Frontal cortex (tissue), 3 donors: ENCODE measurements at regions not wholly inside any gene's neighbourhood (a gene's known extent, or its start where the extent isn't known, plus 50 kb on each side); places are given as distances from the start of the nearest gene placed in this dataset.

Experiments used
- DNase-seq, 2 donors: peaks; one replicate each; pipeline ENCODE4 v3.0.0; 2012; ENCODE audit warnings: low spot score in 2 of 2
- FAIRE-seq: peaks from 2 replicates; lab custom pipeline; 2012; peaks lifted over from hg19 to GRCh38; lab: Jason Lieb, UNC
- donor health status: control.
- donor health status: control.
- donor health status: control.

- no peak for FAIRE-seq
- DNase-seq: no peak
These were observed 425.3 kb downstream of the DUSP10 start for GRCh38 chr1:221316491-221317056.

GRCh38 chr1:221317537-221317936 lies 424.4 kb downstream of the DUSP10 start:
- FAIRE-seq: no peak
- no peak for DNase-seq

- no peak for FAIRE-seq
- no peak for DNase-seq
These were observed 413.9 kb downstream of the DUSP10 start for GRCh38 chr1:221327954-221328353.

- FAIRE-seq (no peak), DNase-seq (no peak)
These were observed 413.5 kb downstream of the DUSP10 start for GRCh38 chr1:221328371-221328770.

GRCh38 chr1:221331273-221332183 lies 410.4 kb downstream of the DUSP10 start:
- FAIRE-seq (no peak), DNase-seq (no peak)

- FAIRE-seq (no peak), DNase-seq (no peak)
These were observed 407.8 kb downstream of the DUSP10 start for GRCh38 chr1:221334062-221334461.

- DNase-seq: peak; percentile 11 to 12
- peak; percentile 64 for FAIRE-seq
These were observed 406.5 kb downstream of the DUSP10 start for GRCh38 chr1:221335161-221336101.

GRCh38 chr1:221336126-221336525 lies 405.8 kb downstream of the DUSP10 start:
- DNase-seq (no peak), FAIRE-seq (no peak)

- DNase-seq (no peak), FAIRE-seq (no peak)
These were observed 404.8 kb downstream of the DUSP10 start for GRCh38 chr1:221337106-221337505.

GRCh38 chr1:221343136-221343535 lies 398.8 kb downstream of the DUSP10 start:
- no peak for DNase-seq
- no peak for FAIRE-seq

GRCh38 chr1:221343607-221344006 lies 398.3 kb downstream of the DUSP10 start:
- no peak for FAIRE-seq
- no peak for DNase-seq

- no peak for DNase-seq
These were observed 397.2 kb downstream of the DUSP10 start for GRCh38 chr1:221344693-221345092.

GRCh38 chr1:221347706-221348105 lies 394.2 kb downstream of the DUSP10 start:
- no peak for FAIRE-seq

More at GRCh38 chr1:221344693-221345092, 397.2 kb downstream of the DUSP10 start:
- FAIRE-seq: no peak

GRCh38 chr1:221350091-221350490 lies 391.8 kb downstream of the DUSP10 start:
- FAIRE-seq (no peak), DNase-seq (no peak)

More at GRCh38 chr1:221347706-221348105, 394.2 kb downstream of the DUSP10 start:
- DNase-seq: no peak

- FAIRE-seq (no peak), DNase-seq (no peak)
These were observed 385.2 kb downstream of the DUSP10 start for GRCh38 chr1:221356693-221357092.

GRCh38 chr1:221363039-221363438 lies 378.9 kb downstream of the DUSP10 start:
- FAIRE-seq: no peak

GRCh38 chr1:221366495-221367110 lies 375.3 kb downstream of the DUSP10 start:
- DNase-seq: no peak
- FAIRE-seq: no peak

More at GRCh38 chr1:221363039-221363438, 378.9 kb downstream of the DUSP10 start:
- DNase-seq: no peak

GRCh38 chr1:221371705-221372104 lies 370.2 kb downstream of the DUSP10 start:
- no peak for DNase-seq
- no peak for FAIRE-seq

GRCh38 chr1:221373795-221374194 lies 368.1 kb downstream of the DUSP10 start:
- FAIRE-seq (no peak), DNase-seq (no peak)

- DNase-seq: no peak
- no peak for FAIRE-seq
These were observed 365.6 kb downstream of the DUSP10 start for GRCh38 chr1:221376286-221376685.
